HG03159 (cell line): ENCODE measurements at regions not wholly inside any gene's neighbourhood (a gene's known extent, or its start where the extent isn't known, plus 50 kb on each side); places are given as distances from the start of the nearest gene placed in this dataset.
"Not testable (repeated sequence)": the region's sequence is repeated elsewhere in the genome, so short reads cannot be mapped to it uniquely, and the experiment has no call there.

Experiments
- ATAC-seq: cut with Tn5 transposase; IDR thresholded peaks from one replicate; pipeline ENCODE4 v1.9.1; 2021; ENCODE audit warnings: mild to moderate bottlenecking, moderate library complexity; ENCODE audit not compliant: unreplicated experiment

GRCh38 chr16:55059146-55059545, 128.5 kb downstream of the IRX5 start:
- no peak for ATAC-seq

- ATAC-seq: no peak
Measured at GRCh38 chr16:55061126-55061525, 130.5 kb downstream of the IRX5 start.

GRCh38 chr16:55062442-55062841, 131.8 kb downstream of the IRX5 start:
- no peak for ATAC-seq

DNA sequence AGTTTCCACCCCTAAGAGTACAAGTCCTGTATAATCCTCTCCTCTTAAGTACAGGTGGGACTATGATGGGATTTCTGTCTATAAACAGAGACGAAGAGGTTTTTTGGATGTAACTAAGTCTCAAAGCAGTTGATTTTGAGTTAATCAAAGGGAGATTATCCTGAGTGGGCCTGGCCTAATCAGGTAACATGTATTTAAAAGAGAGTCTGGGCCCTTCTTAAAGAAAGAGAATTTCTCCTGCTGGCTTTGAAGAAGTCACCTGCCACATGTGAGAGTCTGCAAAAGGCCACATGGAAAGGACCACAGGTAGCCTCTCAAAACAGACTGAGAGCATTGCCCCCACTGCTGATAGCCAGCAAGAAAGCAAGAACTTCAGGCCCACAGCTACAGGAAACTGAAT, 142.3 kb downstream of the IRX5 start:
- no peak for ATAC-seq

DNA sequence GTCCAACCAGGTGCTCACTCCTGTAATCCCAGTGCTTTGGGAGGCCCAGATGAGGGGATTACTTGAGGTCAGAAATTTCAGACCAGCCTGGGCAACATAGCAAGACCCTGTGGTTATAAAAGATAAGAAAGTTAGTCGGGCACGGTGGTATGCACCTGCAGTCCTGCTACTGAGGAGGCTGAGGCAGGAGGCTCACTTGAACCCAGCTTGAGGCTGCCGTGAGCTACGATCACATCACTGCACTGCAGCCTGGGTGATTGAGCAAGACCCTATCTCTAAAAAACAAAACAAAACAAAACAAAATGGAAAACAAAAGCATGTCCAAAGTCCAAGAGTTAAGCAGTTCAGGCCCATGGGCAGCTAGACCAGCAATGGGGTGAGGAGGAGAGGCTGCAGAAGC, 143.2 kb downstream of the IRX5 start:
- ATAC-seq: no peak

GRCh38 chr16:55075208-55075607, 144.5 kb downstream of the IRX5 start:
- not testable (repeated sequence) for ATAC-seq

GRCh38 chr16:55076053-55076452, 145.4 kb downstream of the IRX5 start:
- ATAC-seq: no peak

- ATAC-seq: no peak
Measured at GRCh38 chr16:55077266-55077665, 146.6 kb downstream of the IRX5 start.

DNA sequence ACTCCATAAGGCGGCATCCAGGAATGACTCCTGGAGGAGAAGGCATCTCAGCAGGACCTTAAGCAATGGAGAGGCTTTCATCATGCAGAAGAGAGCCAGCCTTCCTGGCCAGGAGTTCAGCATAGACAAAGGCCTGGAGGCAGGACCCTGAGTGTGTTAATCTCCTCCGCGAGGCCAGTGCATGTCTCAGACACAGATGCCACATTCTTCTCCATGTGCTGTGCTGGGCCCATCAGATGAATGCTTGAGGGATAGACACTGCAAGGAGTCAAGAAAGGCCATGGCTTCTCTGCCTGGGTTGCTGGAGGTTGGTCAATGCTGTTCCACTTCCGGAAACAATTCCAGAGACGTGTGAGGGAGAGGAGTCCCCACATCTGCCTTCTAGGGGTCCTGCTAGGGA, 147.5 kb downstream of the IRX5 start:
- ATAC-seq: no peak

DNA sequence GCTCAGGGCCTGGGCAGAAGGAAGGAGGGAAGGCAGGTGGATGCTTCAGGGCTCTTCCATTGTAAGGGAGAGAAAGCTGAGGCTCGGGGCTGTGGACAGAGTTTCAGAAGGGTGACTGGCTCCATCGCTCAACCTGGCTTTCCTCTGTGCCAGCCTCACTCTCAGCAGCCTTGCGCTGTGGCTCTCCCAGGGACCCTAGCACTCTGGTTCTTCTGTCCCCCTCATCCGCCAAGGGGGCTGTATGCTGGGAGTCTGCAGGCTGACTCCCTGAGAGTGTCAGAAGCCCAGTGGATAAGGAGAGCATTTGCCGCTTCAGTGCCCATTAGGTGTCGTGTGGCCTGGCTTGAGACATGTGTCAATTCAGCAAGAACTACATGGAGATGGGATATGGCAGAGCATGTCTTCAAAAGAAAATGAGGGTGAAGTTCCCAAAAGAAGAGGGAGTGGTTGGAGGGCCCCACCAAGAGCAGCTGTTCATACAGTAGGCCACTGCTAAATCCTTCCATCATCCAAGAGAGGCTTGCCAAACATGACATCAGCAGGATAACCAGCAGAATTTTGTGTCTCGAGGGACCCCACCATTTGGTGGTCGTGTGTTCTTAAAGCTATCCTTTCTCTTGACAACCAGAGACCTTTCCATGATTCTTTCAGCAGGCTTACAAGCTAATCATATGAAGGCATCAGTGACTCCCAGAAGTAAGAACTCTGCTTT, 148.2 kb downstream of the IRX5 start:
- no peak for ATAC-seq

DNA sequence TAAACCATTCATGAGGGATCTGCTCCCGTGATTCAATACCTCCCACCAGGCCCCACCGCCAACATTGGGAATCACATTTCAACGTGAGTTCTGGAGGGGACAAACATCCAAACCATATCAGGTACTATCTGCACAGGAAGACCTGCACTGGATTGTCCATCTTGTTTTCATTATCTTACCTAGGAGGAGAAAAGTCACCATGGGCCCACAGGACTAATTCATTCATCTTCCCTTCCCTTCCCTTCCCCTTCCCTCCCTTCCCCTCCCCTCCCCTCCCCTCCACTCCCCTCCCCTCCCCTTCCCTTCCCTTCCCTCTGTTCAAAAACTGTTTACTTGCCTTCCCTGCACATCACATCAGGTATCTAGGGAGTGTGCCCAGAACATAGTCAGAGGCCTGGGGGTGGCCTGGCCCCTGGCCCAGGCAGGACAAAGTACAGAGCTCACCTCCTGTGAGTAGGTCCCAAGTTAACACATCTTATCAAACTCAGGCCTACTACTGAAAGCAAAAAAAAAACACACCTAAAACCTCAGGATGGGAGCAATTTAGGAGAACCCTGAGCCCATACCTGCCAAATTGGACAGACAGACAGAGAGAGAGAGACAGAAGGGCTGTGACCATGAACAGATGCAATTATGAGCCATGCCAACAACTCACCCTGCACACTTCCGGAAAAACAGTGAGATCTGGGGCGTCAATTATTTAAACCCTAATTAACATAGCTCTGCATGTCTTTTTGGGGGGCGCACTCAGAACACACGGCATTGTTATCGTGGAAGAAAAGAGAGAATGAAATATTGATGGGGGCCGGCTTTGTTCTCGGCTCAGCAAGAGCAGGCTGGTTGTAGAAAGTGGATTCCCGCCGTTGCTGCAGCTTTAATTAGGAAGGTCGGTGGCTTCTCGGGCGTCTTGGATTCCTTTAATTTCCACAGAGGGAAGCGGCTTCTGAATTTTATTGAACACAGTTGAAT, 151.2 kb downstream of the IRX5 start:
- ATAC-seq: no peak

- no peak for ATAC-seq
Measured at GRCh38 chr16:55082591-55082976, 151.9 kb downstream of the IRX5 start.

GRCh38 chr16:55083052-55083451, 152.4 kb downstream of the IRX5 start:
- no peak for ATAC-seq

DNA sequence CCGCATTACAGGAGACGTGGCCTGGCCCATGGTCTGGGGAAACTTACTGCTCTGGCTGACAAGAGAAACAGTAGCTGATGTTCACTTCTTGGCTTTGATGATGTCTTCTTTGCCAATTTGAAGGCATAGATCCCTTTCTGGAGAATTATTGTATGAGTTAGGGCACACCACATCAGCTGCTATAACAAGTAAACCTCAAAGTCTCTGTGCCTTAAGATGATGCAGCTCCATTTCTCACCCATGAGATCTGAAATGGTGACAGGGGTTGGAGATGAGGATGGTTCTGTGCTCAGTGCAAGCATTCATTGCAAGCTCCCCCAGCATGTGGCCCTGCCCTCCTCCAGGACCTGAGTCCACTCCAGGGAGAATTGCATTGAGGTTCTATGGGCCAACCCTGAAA, 157.4 kb downstream of the IRX5 start:
- ATAC-seq: no peak

DNA sequence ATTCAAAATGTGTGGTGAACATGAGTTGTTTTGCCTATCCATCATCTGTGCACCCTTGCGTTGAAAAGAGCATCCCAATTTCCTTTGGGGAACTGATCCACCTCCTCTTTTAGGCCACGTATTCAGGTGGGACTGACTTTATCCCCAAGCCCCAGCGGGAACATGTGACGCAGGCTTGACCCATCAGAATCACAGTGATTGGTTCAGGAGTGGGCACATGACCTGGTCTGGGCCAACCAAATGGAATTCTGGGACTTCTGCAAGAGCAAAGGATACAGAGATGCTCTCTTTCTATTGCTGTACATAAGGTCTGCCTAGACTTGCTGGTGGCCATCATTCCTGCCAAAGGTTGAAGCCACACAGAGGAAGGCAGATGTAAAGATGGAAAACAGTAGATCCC, 158.9 kb downstream of the IRX5 start:
- ATAC-seq: no peak

- ATAC-seq: no peak
Measured at GRCh38 chr16:55091213-55091870, 160.7 kb downstream of the IRX5 start.

- no peak for ATAC-seq
Measured at GRCh38 chr16:55091871-55092230, 161.2 kb downstream of the IRX5 start.

DNA sequence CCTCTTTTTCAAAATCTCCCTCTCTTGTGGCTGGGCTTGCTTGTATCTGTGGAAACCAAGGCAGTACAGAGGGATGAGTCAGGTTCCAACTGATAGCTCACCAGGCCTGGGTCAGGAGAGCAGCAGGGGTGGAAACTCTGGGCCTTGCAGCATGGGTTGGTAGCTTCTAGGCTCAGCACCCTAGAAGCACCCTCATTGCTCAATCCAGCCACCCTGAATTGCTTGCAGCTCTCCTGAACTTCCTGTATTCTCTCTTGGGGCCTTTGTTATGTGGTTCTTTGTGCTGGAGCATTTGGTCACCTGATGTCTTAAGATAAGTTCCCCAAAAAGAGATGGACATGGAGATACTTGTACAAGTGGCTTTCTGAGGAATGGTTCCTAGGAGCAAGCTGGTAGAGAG, 169.4 kb downstream of the IRX5 start:
- no peak for ATAC-seq

GRCh38 chr16:55101026-55101425, 170.4 kb downstream of the IRX5 start:
- ATAC-seq: no peak

- ATAC-seq: no peak
Measured at GRCh38 chr16:55102077-55102476, 171.4 kb downstream of the IRX5 start.

DNA sequence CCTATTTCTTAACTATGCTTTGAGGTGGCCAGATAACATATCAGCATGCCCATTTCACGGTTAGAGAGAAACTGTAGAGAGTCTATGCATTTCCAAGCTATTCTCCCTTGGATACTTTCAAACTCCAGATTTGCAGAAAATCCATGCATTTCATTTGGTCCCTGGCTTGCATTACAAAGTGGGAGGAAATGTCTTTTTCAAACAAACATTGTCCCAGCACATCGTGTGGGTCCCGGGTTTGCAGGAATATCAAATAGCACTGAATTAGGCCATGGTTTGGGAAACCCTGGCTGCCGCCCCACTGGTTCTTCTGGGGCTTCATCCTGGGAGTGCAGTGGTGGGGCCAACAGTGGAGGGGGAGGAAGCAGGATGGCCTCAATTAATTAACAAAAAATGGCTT, 171.9 kb downstream of the IRX5 start:
- ATAC-seq: no peak

DNA sequence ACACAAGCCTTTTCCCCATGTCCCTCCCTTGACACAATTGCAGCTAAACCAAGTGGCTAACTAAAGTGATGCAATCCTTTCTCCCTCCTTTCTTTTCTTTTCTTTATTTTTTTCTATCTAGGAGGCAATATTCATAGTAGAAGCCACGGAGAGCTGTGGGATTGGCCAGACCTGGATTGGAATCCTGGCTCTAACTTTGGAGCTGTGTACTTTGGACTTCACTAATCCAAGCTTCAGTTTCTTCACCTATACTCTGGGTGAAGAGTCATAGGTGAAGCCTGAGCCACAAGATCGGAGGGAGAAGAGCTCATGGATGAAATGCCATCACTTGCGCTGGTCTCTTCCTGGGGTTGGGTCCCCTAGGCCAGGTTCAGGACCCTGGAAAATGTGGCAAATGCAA, 177.2 kb downstream of the IRX5 start:
- ATAC-seq: no peak
